ENCODE measurements at regions not wholly inside any gene's neighbourhood (a gene's known extent, or its start where the extent isn't known, plus 50 kb on each side); places are given as distances from the start of the nearest gene placed in this dataset.

DNA sequence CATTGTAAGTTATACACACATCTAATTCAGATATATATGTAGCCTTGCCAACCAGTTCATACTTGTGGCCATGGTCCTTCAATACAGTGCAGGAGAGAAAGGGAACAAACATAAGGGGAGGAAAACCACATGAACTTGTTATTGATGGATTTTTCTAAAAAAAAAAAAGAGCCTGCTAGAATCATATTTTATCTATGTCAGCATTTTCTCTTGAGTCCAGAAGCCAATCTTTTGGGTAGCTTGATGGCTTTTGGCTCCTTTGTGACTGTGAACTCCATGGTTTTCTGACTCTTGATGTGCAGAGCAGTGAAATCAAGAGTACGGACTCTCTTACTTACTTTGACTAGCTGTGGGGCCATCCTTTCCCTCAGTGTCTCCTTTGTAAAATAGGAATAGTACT lies 197.4 kb upstream of the DPH6 start:
- Histone ChIP-seq H3K27ac (ENCODE audit: insufficient read depth, low read depth, low read length, poor library complexity, severe bottlenecking) (no peak overlapping the region), H3K9me3 (ENCODE audit: control insufficient read depth, low read length) (no peaks in the 10 kb centered on the region), H3K4me1 (ENCODE audit: control insufficient read depth, insufficient read depth, low read length) (no peaks in the 10 kb centered on the region), H3K36me3 (ENCODE audit: control insufficient read depth, insufficient read depth, low read length) (no peaks in the 10 kb centered on the region), H3K4me3 (ENCODE audit: insufficient read depth, low read depth, low read length) (no peak overlapping the region), H3K27me3 (ENCODE audit: control insufficient read depth, insufficient read depth, low read length, poor library complexity, severe bottlenecking) (no peaks in the 10 kb centered on the region)
- 92 to 95% methylated on average over 1 of the region's 1 CpG for whole genome bisulfite sequencing, 2 experiments

DNA sequence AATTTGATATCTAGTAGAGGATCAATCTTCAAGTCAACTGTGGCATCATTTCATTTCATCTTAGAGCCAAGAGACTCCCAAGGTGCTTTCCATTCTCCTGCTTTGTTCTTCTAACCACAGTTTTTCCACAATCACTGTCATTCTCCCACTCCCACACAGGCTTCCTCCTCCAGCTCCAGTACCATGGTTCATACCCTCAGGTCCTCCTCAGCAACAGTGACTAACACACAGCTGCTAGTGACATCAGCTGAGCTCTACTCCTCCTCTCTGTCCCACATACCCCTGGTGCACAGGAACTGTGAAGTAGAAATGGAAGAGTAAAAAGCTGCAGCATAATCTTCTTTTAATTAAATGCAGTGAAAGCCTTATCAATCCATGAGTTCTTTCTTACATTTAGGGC lies 200.2 kb upstream of the DPH6 start:
- Histone ChIP-seq H3K4me3 (ENCODE audit: insufficient read depth, low read depth, low read length) (no peak overlapping the region), H3K9me3 (ENCODE audit: control insufficient read depth, low read length) (no peaks in the 10 kb centered on the region), H3K4me1 (ENCODE audit: control insufficient read depth, insufficient read depth, low read length) (no peaks in the 10 kb centered on the region), H3K27ac (ENCODE audit: insufficient read depth, low read depth, low read length, poor library complexity, severe bottlenecking) (no peak overlapping the region), H3K36me3 (ENCODE audit: control insufficient read depth, insufficient read depth, low read length) (no peaks in the 10 kb centered on the region), H3K27me3 (ENCODE audit: control insufficient read depth, insufficient read depth, low read length, poor library complexity, severe bottlenecking) (no peaks in the 10 kb centered on the region)

DNA sequence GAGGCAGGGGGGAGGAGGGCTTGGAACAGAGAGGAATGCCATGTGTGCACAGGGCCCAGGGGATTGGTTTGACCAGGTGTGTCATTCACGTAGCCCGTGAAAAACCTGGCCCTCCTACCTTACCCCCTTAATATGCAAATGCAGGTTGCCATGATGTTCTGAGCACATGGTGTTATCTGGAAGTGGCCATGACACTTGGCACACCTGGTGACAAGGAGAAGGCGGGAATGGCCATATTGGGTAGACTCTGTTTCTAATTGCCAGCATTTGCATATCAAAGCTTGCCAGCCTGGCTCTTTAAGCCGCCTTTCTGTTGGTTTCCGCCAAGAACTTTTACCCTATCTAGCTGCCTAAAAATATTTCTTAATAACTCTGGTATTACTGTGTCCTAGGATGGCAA lies 202.1 kb upstream of the DPH6 start:
- Histone ChIP-seq H3K9me3 (ENCODE audit: control insufficient read depth, low read length) (no peaks in the 10 kb centered on the region), H3K27me3 (ENCODE audit: control insufficient read depth, insufficient read depth, low read length, poor library complexity, severe bottlenecking) (no peaks in the 10 kb centered on the region), H3K27ac (ENCODE audit: insufficient read depth, low read depth, low read length, poor library complexity, severe bottlenecking) (no peak overlapping the region), H3K36me3 (ENCODE audit: control insufficient read depth, insufficient read depth, low read length) (no peaks in the 10 kb centered on the region), H3K4me3 (ENCODE audit: insufficient read depth, low read depth, low read length) (no peak overlapping the region), H3K4me1 (ENCODE audit: control insufficient read depth, insufficient read depth, low read length) (no peaks in the 10 kb centered on the region)
- WGBS, 2 experiments, result 88 to 91% methylated on average over 5 of the region's 5 CpGs

DNA sequence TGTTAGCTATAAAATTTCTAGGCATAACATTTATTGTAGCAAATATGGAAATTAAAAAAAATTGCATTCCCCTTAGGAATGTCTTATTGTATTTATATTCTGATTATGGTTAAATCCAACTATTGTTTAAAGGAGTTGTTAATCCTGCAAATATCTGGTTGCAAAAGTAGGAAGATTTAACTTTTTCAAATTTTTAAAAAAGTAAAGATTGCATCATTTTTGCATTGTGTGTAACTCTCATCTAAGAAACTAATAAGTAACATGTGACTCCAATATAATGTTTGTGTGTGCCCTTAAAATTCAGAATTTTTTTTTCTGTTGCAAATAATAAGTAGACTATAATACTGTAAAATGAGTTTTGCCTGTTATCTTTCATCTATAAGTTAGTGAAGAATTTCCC lies 204.1 kb upstream of the DPH6 start:
- Histone ChIP-seq H3K27ac (ENCODE audit: insufficient read depth, low read depth, low read length, poor library complexity, severe bottlenecking) (no peak overlapping the region), H3K27me3 (ENCODE audit: control insufficient read depth, insufficient read depth, low read length, poor library complexity, severe bottlenecking) (no peaks in the 10 kb centered on the region), H3K4me3 (ENCODE audit: insufficient read depth, low read depth, low read length) (no peak overlapping the region), H3K9me3 (ENCODE audit: control insufficient read depth, low read length) (no peaks in the 10 kb centered on the region), H3K36me3 (ENCODE audit: control insufficient read depth, insufficient read depth, low read length) (no peaks in the 10 kb centered on the region), H3K4me1 (ENCODE audit: control insufficient read depth, insufficient read depth, low read length) (no peaks in the 10 kb centered on the region)

DNA sequence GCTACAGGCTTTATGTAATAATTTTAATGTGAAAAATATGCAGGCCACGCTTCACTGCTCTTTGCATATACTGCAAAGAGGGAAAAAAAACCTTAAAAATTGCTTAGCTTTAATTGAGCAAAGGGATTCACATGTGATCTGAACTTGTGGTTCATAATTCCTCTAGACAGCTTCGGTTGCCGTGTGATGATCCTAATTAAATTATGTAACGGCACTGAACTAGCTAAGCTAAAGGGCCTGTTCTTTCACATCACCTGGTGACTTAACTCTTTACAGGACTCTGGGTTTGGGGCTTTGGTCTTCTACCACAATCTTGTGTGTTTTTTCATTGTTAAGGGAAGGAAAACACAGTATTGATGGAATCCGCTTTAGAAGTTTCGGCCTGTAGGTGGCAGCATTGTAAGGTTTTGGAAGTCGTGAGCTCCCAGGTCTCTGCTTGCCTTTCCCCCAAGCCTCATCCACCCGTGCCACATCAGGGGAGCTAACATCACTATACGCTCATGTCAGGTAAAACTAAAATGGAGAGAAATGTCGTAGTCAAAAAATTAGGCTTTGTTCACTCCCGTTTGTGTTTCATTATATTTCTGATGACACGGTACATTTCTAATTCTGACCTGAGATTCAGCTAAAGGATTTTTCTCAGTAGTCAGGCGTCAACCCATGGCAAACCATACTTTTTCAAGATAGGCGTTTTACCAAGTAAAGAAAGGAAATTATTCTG lies 205.6 kb upstream of the DPH6 start:
- H3K36me3 ChIP-seq (ENCODE audit: control insufficient read depth, insufficient read depth, low read length), result no peaks in the 10 kb centered on the region
- 43 to 45% methylated on average over 14 of the region's 14 CpGs for WGBS, 2 experiments
- H3K27me3 ChIP-seq (ENCODE audit: control insufficient read depth, insufficient read depth, low read length, poor library complexity, severe bottlenecking), result no peaks in the 10 kb centered on the region
- no peak overlapping the region for H3K4me3 ChIP-seq (ENCODE audit: insufficient read depth, low read depth, low read length)
- H3K27ac ChIP-seq (ENCODE audit: insufficient read depth, low read depth, low read length, poor library complexity, severe bottlenecking), result no peak overlapping the region
- H3K9me3 ChIP-seq (ENCODE audit: control insufficient read depth, low read length), result no peaks in the 10 kb centered on the region
- no peaks in the 10 kb centered on the region for H3K4me1 ChIP-seq (ENCODE audit: control insufficient read depth, insufficient read depth, low read length)

DNA sequence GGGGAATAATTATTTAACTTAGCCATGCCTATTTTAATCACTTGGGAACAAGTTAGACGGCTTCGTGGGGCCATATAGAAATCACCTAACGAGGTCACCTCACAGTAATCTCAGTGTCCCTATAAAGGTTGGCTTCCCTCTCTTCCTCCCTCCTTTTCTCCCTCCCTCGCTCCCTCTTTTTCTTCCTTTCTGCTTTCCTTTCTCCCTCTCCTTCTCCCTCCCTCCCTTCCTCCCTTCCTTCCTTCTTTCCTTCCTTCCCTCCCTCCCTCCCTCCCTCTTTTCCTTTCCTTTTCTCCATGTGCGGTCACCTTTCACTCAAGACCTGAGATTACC lies 206.1 kb upstream of the DPH6 start:
- H3K27me3 ChIP-seq (ENCODE audit: control insufficient read depth, insufficient read depth, low read length, poor library complexity, severe bottlenecking), result no peaks in the 10 kb centered on the region
- no peaks in the 10 kb centered on the region for H3K9me3 ChIP-seq (ENCODE audit: control insufficient read depth, low read length)
- H3K4me3 ChIP-seq (ENCODE audit: insufficient read depth, low read depth, low read length), result no peak overlapping the region
- H3K27ac ChIP-seq (ENCODE audit: insufficient read depth, low read depth, low read length, poor library complexity, severe bottlenecking), result no peak overlapping the region
- H3K4me1 ChIP-seq (ENCODE audit: control insufficient read depth, insufficient read depth, low read length), result peaks cover 2% of the 10 kb centered on the region
- 88 to 92% methylated on average over 4 of the region's 5 CpGs for WGBS, 2 experiments
- H3K36me3 ChIP-seq (ENCODE audit: control insufficient read depth, insufficient read depth, low read length), result no peaks in the 10 kb centered on the region

DNA sequence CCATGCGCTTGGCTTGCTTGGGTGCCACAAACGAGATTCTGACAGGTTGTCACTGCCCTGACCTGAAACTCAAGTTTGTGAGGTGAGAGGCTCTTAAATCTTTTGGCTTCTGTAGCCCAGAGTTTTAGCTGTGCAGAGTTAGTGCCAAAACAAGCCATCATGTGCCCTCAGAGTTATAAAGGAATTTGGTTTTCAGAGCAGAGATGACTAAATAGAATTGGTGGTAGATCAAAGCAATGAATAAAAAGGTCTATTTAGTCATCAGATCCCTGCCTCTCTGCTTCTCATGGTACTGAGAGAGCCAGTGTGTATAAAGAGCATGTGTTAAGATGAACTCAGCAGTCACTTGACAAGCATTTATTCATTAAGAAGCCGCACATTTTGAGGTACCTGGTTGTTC lies 207.5 kb upstream of the DPH6 start:
- WGBS, 2 experiments, result 93 to 94% methylated on average over 2 to 3 of the region's 3 CpGs
- H3K27me3 ChIP-seq (ENCODE audit: control insufficient read depth, insufficient read depth, low read length, poor library complexity, severe bottlenecking), result no peaks in the 10 kb centered on the region
- H3K27ac ChIP-seq (ENCODE audit: insufficient read depth, low read depth, low read length, poor library complexity, severe bottlenecking), result no peak overlapping the region
- H3K4me1 ChIP-seq (ENCODE audit: control insufficient read depth, insufficient read depth, low read length), result peaks cover 8% of the 10 kb centered on the region
- no peaks in the 10 kb centered on the region for H3K9me3 ChIP-seq (ENCODE audit: control insufficient read depth, low read length)
- no peak overlapping the region for H3K4me3 ChIP-seq (ENCODE audit: insufficient read depth, low read depth, low read length)
- H3K36me3 ChIP-seq (ENCODE audit: control insufficient read depth, insufficient read depth, low read length), result no peaks in the 10 kb centered on the region

DNA sequence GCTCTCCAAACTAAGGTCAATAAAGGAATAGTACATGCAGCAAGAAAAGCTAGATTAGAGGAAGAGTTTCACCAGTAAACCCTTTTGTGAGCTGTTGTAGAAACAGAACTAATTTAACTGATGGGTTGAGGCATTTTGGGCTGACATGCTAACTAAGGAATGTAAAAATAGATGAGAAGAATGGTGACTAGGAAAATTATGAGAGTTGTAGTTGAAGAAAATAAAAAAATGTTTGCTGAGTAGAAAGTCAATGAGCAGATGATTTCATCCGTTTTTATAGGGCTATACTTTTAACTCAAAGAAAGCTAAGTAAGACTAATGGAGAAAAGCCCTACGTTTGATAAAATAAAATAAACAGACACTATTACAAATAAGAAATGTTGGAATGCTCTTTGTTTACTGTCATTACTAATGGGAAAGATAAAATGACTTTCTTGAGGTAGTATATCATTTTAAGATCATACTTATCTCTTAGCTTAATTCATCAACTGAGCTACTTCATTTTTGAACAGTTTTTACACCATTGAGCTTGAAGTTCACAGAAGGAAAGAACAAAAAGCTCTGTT lies 209.4 kb upstream of the DPH6 start:
- no peak overlapping the region for H3K27ac ChIP-seq (ENCODE audit: insufficient read depth, low read depth, low read length, poor library complexity, severe bottlenecking)
- no peaks in the 10 kb centered on the region for H3K36me3 ChIP-seq (ENCODE audit: control insufficient read depth, insufficient read depth, low read length)
- H3K4me3 ChIP-seq (ENCODE audit: insufficient read depth, low read depth, low read length), result no peak overlapping the region
- H3K27me3 ChIP-seq (ENCODE audit: control insufficient read depth, insufficient read depth, low read length, poor library complexity, severe bottlenecking), result no peaks in the 10 kb centered on the region
- no peaks in the 10 kb centered on the region for H3K9me3 ChIP-seq (ENCODE audit: control insufficient read depth, low read length)
- H3K4me1 ChIP-seq (ENCODE audit: control insufficient read depth, insufficient read depth, low read length), result peaks cover 11% of the 10 kb centered on the region
- WGBS, 2 experiments, result 75 to 100% methylated on average over 1 of the region's 2 CpGs

DNA sequence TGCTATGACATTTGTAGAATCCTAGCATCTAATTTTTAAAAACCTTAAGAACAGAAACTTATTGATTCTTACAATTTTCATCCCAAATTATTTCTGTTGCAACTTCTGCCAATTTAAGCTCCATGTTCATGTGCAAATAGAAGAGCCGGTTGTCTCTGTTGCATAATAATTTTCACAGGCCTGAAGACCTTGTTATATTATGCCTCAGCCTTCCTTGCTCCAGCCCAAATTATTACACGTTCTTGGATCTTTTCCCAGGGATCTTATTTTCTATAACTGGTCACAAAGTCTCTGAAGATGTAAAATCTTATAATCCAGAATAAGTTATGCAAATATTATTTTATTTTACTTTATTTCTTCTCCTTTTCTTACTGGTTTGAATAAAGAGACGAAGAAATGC lies 210.7 kb upstream of the DPH6 start:
- Histone ChIP-seq H3K9me3 (ENCODE audit: control insufficient read depth, low read length) (no peaks in the 10 kb centered on the region), H3K4me1 (ENCODE audit: control insufficient read depth, insufficient read depth, low read length) (peaks cover 11% of the 10 kb centered on the region), H3K27ac (ENCODE audit: insufficient read depth, low read depth, low read length, poor library complexity, severe bottlenecking) (no peak overlapping the region), H3K4me3 (ENCODE audit: insufficient read depth, low read depth, low read length) (no peak overlapping the region), H3K27me3 (ENCODE audit: control insufficient read depth, insufficient read depth, low read length, poor library complexity, severe bottlenecking) (no peaks in the 10 kb centered on the region), H3K36me3 (ENCODE audit: control insufficient read depth, insufficient read depth, low read length) (no peaks in the 10 kb centered on the region)
- WGBS, 2 experiments, result 91 to 93% methylated on average over 1 to 3 of the region's 3 CpGs

DNA sequence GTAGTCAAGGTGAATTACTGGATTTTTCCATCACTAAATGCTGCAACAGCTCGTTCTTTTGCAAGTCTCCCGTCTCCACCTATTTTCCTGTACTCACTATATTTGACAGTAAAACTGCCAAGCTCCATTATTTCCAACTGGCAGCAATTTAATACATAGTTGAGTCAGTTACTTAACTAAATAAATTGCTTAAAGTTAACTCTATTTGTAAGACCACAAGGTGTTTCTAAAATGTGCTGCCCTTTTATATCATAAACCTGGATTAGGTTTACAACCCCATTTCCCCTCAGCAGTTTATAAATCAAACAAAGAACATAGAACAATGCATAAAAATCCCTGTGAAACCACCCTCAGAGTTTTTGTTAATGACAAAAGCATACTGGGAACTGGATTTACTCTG lies 211.4 kb upstream of the DPH6 start:
- Histone ChIP-seq H3K9me3 (ENCODE audit: control insufficient read depth, low read length) (no peaks in the 10 kb centered on the region), H3K36me3 (ENCODE audit: control insufficient read depth, insufficient read depth, low read length) (no peaks in the 10 kb centered on the region), H3K4me3 (ENCODE audit: insufficient read depth, low read depth, low read length) (no peak overlapping the region), H3K4me1 (ENCODE audit: control insufficient read depth, insufficient read depth, low read length) (peaks cover 11% of the 10 kb centered on the region), H3K27ac (ENCODE audit: insufficient read depth, low read depth, low read length, poor library complexity, severe bottlenecking) (no peak overlapping the region), H3K27me3 (ENCODE audit: control insufficient read depth, insufficient read depth, low read length, poor library complexity, severe bottlenecking) (no peaks in the 10 kb centered on the region)
- WGBS, 2 experiments, result 96 to 100% methylated on average over 2 of the region's 2 CpGs

DNA sequence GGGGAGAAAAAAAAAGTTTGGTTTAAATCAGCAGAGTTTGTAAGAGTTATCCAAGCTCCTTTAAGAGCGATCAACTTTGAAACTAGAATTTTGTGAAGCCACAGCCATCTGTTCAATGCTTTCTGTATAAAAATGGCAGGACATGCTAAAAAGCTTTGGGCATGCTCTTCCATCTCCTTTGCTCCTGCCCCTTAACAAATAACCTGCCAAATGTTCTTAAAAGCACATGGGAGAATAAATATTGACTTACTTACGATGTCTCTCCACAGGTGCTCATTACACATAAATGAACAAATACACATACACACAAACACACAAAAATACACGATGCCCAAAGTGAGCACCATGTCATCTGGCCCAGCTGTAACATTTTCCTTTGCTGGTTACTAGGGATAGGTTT lies 211.8 kb upstream of the DPH6 start:
- Histone ChIP-seq H3K9me3 (ENCODE audit: control insufficient read depth, low read length) (no peaks in the 10 kb centered on the region), H3K36me3 (ENCODE audit: control insufficient read depth, insufficient read depth, low read length) (no peaks in the 10 kb centered on the region), H3K27ac (ENCODE audit: insufficient read depth, low read depth, low read length, poor library complexity, severe bottlenecking) (no peak overlapping the region), H3K27me3 (ENCODE audit: control insufficient read depth, insufficient read depth, low read length, poor library complexity, severe bottlenecking) (no peaks in the 10 kb centered on the region), H3K4me3 (ENCODE audit: insufficient read depth, low read depth, low read length) (no peak overlapping the region), H3K4me1 (ENCODE audit: control insufficient read depth, insufficient read depth, low read length) (peaks cover 11% of the 10 kb centered on the region)
- 71 to 83% methylated on average over 3 of the region's 3 CpGs for WGBS, 2 experiments
